OCI-LY1 (cell line): ENCODE measurements at regions not wholly inside any gene's neighbourhood (a gene's known extent, or its start where the extent isn't known, plus 50 kb on each side); places are given as distances from the start of the nearest gene placed in this dataset.

Experiments used
- H2AFZ ChIP-seq: fragments of 200-600 bp; sonication (generic), shearing (Covaris generic); 2 replicates; pipeline ENCODE4 v1.6.0; 2014; ENCODE audit warnings: antibody characterized with exemption, mild to moderate bottlenecking, low read length
- H3F3A ChIP-seq: fragments of 200-600 bp; sonication (generic), shearing (Covaris generic); 2 replicates; pipeline ENCODE4 v1.6.0; 2014; ENCODE audit warnings: mild to moderate bottlenecking, antibody characterized with exemption, low read length, moderate library complexity; ENCODE audit not compliant: insufficient read depth
- H3K27ac ChIP-seq: fragments of 200-600 bp; sonication (generic); 2 replicates; pipeline ENCODE4 v1.5.1; 2014; ENCODE audit warnings: low read length, mixed run types, mild to moderate bottlenecking, low read depth; ENCODE audit not compliant: poor library complexity, severe bottlenecking
- H3K27me3 ChIP-seq: fragments of 200-600 bp; sonication (generic); 2 replicates; pipeline ENCODE4 v1.6.0; 2014; ENCODE audit warnings: antibody characterized with exemption, mild to moderate bottlenecking, low read length, moderate library complexity; ENCODE audit not compliant: insufficient read depth
- H3K36me3 ChIP-seq: fragments of 200-600 bp; sonication (generic); 2 replicates; pipeline ENCODE4 v1.6.1; 2014; ENCODE audit warnings: mild to moderate bottlenecking, antibody characterized with exemption, low read length, moderate library complexity, mixed read lengths; ENCODE audit not compliant: insufficient read depth
- H3K4me1 ChIP-seq: fragments of 200-600 bp; sonication (generic); 2 replicates; pipeline ENCODE4 v1.5.1; 2014; ENCODE audit warnings: mild to moderate bottlenecking, low read length, moderate library complexity; ENCODE audit not compliant: insufficient read depth, severe bottlenecking
- H3K4me2 ChIP-seq: fragments of 200-600 bp; sonication (generic), shearing (Covaris generic); 2 replicates; pipeline ENCODE4 v1.6.1; 2014; ENCODE audit warnings: low read length
- H3K4me3 ChIP-seq: fragments of 200-600 bp; sonication (generic); 2 replicates; pipeline ENCODE4 v1.5.1; 2014; ENCODE audit warnings: low read length, low read depth, mild to moderate bottlenecking, mixed read lengths; ENCODE audit not compliant: poor library complexity, severe bottlenecking
- H3K79me2 ChIP-seq: fragments of 200-600 bp; shearing (Covaris generic); 2 replicates; pipeline ENCODE4 v1.6.1; 2016; ENCODE audit warnings: mixed run types, low read length, mixed read lengths; ENCODE audit not compliant: insufficient read depth
- H3K9ac ChIP-seq: fragments of 200-600 bp; sonication (generic), shearing (Covaris generic); 2 replicates; pipeline ENCODE4 v1.6.1; 2014; ENCODE audit warnings: mild to moderate bottlenecking, low read length, mixed read lengths
- H3K9me2 ChIP-seq: fragments of 200-600 bp; sonication (generic), shearing (Covaris generic); 2 replicates; pipeline ENCODE4 v1.6.1; 2014; ENCODE audit warnings: low read depth, mild to moderate bottlenecking, low read length, mixed read lengths
- H3K9me3 ChIP-seq: fragments of 200-600 bp; shearing (Covaris generic); 2 replicates; pipeline ENCODE4 v1.6.1; 2014; ENCODE audit warnings: low read length, mixed read lengths
- H4K20me1 ChIP-seq: fragments of 200-600 bp; sonication (generic), shearing (Covaris generic); 2 replicates; pipeline ENCODE4 v1.6.0; 2016; ENCODE audit warnings: mild to moderate bottlenecking, low read length; ENCODE audit not compliant: insufficient read depth
- EZH2 ChIP-seq: fragments of 200-600 bp; sonication (generic), shearing (Covaris generic); IDR thresholded peaks from 2 replicates; pipeline ENCODE4 v1.8.0; 2017; ENCODE audit warnings: borderline replicate concordance, mixed run types, mild to moderate bottlenecking, antibody characterized with exemption, low read length, moderate library complexity, mixed read lengths
- TF ChIP-seq, protein P1 (sequence below): fragments of 200-600 bp; sonication (generic), shearing (Covaris generic); IDR thresholded peaks from 2 replicates; pipeline ENCODE4 v1.5.1; 2017; ENCODE audit warnings: mild to moderate bottlenecking, antibody characterized with exemption, low read length, moderate library complexity, mixed read lengths

DNA sequence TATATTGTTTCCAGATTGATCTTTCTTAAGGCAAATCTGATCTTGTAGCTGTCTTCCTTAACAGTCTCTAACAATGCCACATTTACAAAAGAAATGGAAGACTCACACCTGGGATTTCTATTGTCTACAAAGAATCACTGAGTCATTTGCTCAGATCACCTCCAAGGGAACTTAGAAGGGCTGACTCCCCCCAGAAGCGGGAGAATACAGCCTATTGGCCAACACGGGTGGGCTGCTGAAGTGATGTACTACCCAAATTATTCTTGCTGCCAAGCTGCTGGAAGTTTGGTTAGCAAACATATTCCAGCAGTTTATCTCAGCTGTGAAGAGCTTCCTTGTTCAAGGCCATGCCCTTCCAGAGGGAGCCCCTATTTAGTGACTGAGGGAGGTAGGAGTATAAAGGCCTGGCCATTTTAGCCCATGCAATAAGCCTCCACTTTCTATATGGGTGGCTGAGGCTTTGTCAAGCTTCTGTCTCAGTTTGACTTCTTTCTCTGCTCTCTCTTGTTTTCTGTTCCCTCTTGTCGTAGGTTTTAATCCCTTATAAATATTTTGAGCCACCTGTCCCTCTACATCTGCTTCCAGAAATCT, 379.4 kb downstream of the PRR16 start:
- Histone ChIP-seq H3K4me3 (no peak overlapping the region), H4K20me1 (no peaks in the 10 kb centered on the region), H3K9me2 (no peaks in the 10 kb centered on the region), H3K36me3 (no peaks in the 10 kb centered on the region), H3K27ac (no peak overlapping the region), H3K4me2 (no peak overlapping the region), H2AFZ (no peak overlapping the region), H3K79me2 (no peaks in the 10 kb centered on the region), H3K4me1 (no peaks in the 10 kb centered on the region), H3K9ac (no peak overlapping the region), H3F3A (no peaks in the 10 kb centered on the region), H3K27me3 (no peaks in the 10 kb centered on the region), H3K9me3 (no peaks in the 10 kb centered on the region)
- TF ChIP-seq EZH2 = no peak
- TF ChIP-seq, protein P1, sequence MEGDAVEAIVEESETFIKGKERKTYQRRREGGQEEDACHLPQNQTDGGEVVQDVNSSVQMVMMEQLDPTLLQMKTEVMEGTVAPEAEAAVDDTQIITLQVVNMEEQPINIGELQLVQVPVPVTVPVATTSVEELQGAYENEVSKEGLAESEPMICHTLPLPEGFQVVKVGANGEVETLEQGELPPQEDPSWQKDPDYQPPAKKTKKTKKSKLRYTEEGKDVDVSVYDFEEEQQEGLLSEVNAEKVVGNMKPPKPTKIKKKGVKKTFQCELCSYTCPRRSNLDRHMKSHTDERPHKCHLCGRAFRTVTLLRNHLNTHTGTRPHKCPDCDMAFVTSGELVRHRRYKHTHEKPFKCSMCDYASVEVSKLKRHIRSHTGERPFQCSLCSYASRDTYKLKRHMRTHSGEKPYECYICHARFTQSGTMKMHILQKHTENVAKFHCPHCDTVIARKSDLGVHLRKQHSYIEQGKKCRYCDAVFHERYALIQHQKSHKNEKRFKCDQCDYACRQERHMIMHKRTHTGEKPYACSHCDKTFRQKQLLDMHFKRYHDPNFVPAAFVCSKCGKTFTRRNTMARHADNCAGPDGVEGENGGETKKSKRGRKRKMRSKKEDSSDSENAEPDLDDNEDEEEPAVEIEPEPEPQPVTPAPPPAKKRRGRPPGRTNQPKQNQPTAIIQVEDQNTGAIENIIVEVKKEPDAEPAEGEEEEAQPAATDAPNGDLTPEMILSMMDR = no peak

DNA sequence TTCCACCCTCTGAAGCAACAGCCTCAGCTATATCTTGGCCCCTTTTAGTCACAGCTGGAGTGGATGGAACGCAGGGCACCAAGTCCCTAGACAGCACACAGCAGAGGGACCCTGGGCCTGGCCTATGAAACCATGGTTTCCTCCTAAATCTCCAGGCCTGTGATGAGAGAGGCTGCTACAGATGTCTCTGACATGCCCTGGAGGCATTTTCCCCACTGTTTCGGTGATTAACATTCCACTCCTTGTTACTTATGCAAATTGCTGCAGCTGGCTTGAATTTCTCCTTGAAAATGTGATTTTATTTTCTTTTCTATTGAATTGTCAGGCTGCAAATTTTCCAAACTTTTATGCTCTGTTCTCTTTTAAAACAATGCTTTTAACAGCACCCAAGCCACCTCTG, 384.8 kb downstream of the PRR16 start:
- H3K9me2 ChIP-seq = no peaks in the 10 kb centered on the region
- no peak overlapping the region for H3K4me3 ChIP-seq
- H3K4me2 ChIP-seq = no peak overlapping the region
- H3F3A ChIP-seq = no peaks in the 10 kb centered on the region
- no peaks in the 10 kb centered on the region for H3K36me3 ChIP-seq
- H2AFZ ChIP-seq = no peak overlapping the region
- no peak overlapping the region for H3K27ac ChIP-seq
- TF ChIP-seq, protein P1 = no peak
- TF ChIP-seq EZH2 = no peak
- H3K9me3 ChIP-seq = no peaks in the 10 kb centered on the region
- no peaks in the 10 kb centered on the region for H4K20me1 ChIP-seq
- H3K79me2 ChIP-seq = no peaks in the 10 kb centered on the region
- H3K27me3 ChIP-seq = no peaks in the 10 kb centered on the region
- no peak overlapping the region for H3K9ac ChIP-seq
- H3K4me1 ChIP-seq = no peaks in the 10 kb centered on the region

DNA sequence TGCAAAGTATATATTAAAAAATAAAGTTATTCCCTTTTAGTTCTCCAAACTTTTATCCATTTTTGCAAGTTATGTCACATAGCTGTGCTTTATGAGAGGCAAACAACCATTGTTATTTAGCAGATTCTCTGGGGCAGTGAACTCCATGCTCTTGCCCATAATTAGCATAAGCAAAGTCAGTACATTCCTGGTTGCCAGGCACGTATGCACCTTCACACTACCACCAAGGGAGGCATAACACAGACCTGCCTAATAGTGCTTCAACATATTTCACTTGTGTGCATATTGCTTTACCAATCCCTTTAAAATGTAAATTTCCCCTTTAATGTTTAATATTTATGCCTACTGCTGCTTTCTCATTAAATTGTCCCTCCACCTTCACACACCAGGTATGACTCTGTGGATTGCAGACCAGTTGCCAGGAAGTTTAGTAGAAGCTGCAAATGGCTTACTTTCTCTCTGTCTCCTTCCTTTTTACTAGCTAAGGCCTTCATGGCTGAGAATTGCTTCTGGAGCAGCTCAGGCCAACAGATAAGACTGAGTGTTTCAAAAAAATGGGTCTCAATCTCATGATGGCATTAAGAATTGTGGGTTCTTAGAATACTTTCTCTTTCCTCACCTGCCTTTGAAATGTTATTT, 388.2 kb downstream of the PRR16 start:
- TF ChIP-seq EZH2 = no peak
- TF ChIP-seq, protein P1 = no peak
- no peak overlapping the region for H3K4me3 ChIP-seq
- H3K27ac ChIP-seq = no peak overlapping the region
- H4K20me1 ChIP-seq = no peaks in the 10 kb centered on the region
- H3K4me2 ChIP-seq = no peak overlapping the region
- no peaks in the 10 kb centered on the region for H3K36me3 ChIP-seq
- H2AFZ ChIP-seq = no peak overlapping the region
- no peaks in the 10 kb centered on the region for H3F3A ChIP-seq
- H3K4me1 ChIP-seq = no peaks in the 10 kb centered on the region
- H3K9ac ChIP-seq = no peak overlapping the region
- H3K9me3 ChIP-seq = no peaks in the 10 kb centered on the region
- no peaks in the 10 kb centered on the region for H3K9me2 ChIP-seq
- H3K27me3 ChIP-seq = no peaks in the 10 kb centered on the region
- no peaks in the 10 kb centered on the region for H3K79me2 ChIP-seq
